IMR-90 (cell line): ENCODE measurements at regions not wholly inside any gene's neighbourhood (a gene's known extent, or its start where the extent isn't known, plus 50 kb on each side); places are given as distances from the start of the nearest gene placed in this dataset.

ENCODE experiments used
- ATAC-seq: fragments of 200-7000 bp; cut with Tn5 transposase; 2 replicates; pipeline ENCODE4 v1.9.1; 2020; ENCODE audit warnings: low read depth, mild to moderate bottlenecking, moderate library complexity
- BruUV-seq: library from RNA; stranded (reverse); fragments of 400-500 nt; replicated peaks from 2 replicates; lab custom pipeline; 2021; lab: Mats Ljungman, UMichigan
- CTCF ChIA-PET: fragments of 300-600 bp; formaldehyde crosslinking; extraction: SDS; loops from one replicate; lab custom pipeline; 2021; ENCODE audit warnings: antibody characterized with exemption; lab: Yijun Ruan, JAX
- POLR2A ChIA-PET: fragments of 300-600 bp; sonication (Branson Sonifier 250); formaldehyde crosslinking; loops from one replicate; lab custom pipeline; 2022; ENCODE audit warnings: antibody characterized with exemption; ENCODE audit not compliant: unreplicated experiment; lab: Charles Lee
- DNase-seq: peaks from one replicate; pipeline ENCODE4 v3.0.0; 2013
- H2AFZ ChIP-seq: replicated peaks from 2 replicates; pipeline ENCODE3; 2013; ENCODE audit warnings: low read length, mild to moderate bottlenecking; ENCODE audit not compliant: poor library complexity
- H2AK5ac ChIP-seq: 2 replicates; pipeline ENCODE4 v1.6.1; 2013; ENCODE audit warnings: low read depth, low read length, inconsistent platforms
- H2AK9ac ChIP-seq: replicated peaks from 2 replicates; pipeline ENCODE3; 2013; ENCODE audit warnings: mild to moderate bottlenecking, low read depth, low read length, moderate library complexity; ENCODE audit not compliant: poor library complexity
- H2BK120ac ChIP-seq: 2 replicates; pipeline ENCODE4 v1.6.1; 2013; ENCODE audit warnings: low read depth, low read length, inconsistent platforms
- H2BK15ac ChIP-seq: 3 replicates; pipeline ENCODE4 v1.6.1; 2013; ENCODE audit warnings: low read depth, low read length, inconsistent platforms
- H2BK20ac ChIP-seq: 2 replicates; pipeline ENCODE4 v1.6.1; 2013; ENCODE audit warnings: low read depth, mild to moderate bottlenecking, inconsistent platforms, low read length, moderate library complexity
- H2BK5ac ChIP-seq: 2 replicates; pipeline ENCODE4 v1.6.1; 2013; ENCODE audit warnings: mild to moderate bottlenecking, low read depth, low read length, inconsistent platforms; ENCODE audit not compliant: poor library complexity, severe bottlenecking
- H3K14ac ChIP-seq: replicated peaks from 2 replicates; pipeline ENCODE4 v1.6.1; 2013; ENCODE audit warnings: low read depth, low read length, inconsistent platforms
- H3K18ac ChIP-seq: 2 replicates; pipeline ENCODE4 v1.6.1; 2013; ENCODE audit warnings: low read depth, low read length, control low read depth
- H3K23ac ChIP-seq: 2 replicates; pipeline ENCODE4 v1.6.1; 2013; ENCODE audit warnings: low read depth, low read length, inconsistent platforms
- H3K27ac ChIP-seq: 2 replicates; pipeline ENCODE4 v1.5.1; 2013; ENCODE audit warnings: mild to moderate bottlenecking, control low read depth, low read length; ENCODE audit not compliant: insufficient read depth
- H3K27me3 ChIP-seq: 2 replicates; pipeline ENCODE4 v1.6.1; 2013; ENCODE audit warnings: low read length; ENCODE audit not compliant: control insufficient read depth, insufficient read depth
- H3K36me3 ChIP-seq: 2 replicates; pipeline ENCODE4 v1.6.1; 2013; ENCODE audit warnings: low read length, mixed read lengths; ENCODE audit not compliant: control insufficient read depth, insufficient read depth
- H3K4ac ChIP-seq: 2 replicates; pipeline ENCODE4 v1.6.1; 2013; ENCODE audit warnings: low read depth, low read length, inconsistent platforms
- H3K4me1 ChIP-seq: 2 replicates; pipeline ENCODE4 v1.6.1; 2013; ENCODE audit warnings: low read length, mixed read lengths; ENCODE audit not compliant: control insufficient read depth, insufficient read depth
- H3K4me2 ChIP-seq: 2 replicates; pipeline ENCODE4 v1.6.1; 2013; ENCODE audit warnings: low read depth, mild to moderate bottlenecking, control low read depth, low read length, moderate library complexity
- H3K4me3 ChIP-seq: 2 replicates; pipeline ENCODE4 v1.5.1; 2013; ENCODE audit warnings: low read depth, mild to moderate bottlenecking, control low read depth, low read length, moderate library complexity; ENCODE audit not compliant: insufficient read depth
- H3K56ac ChIP-seq: 2 replicates; pipeline ENCODE4 v1.6.1; 2013; ENCODE audit warnings: low read length, inconsistent platforms; ENCODE audit not compliant: insufficient read depth; ENCODE audit errors: extremely low read depth
- H3K79me1 ChIP-seq, 2 experiments: 2 replicates each; pipeline ENCODE4 v1.6.1; 2013; ENCODE audit warnings: low read length in 2 of 2, inconsistent platforms in 1 of 2, low read depth in 1 of 2
- H3K9ac ChIP-seq: 2 replicates; pipeline ENCODE4 v1.6.1; 2013; ENCODE audit warnings: low read depth, low read length, control low read depth
- H3K9me1 ChIP-seq: 2 replicates; pipeline ENCODE4 v1.6.1; 2013; ENCODE audit warnings: low read length, inconsistent platforms; ENCODE audit not compliant: insufficient read depth
- H3K9me3 ChIP-seq: 2 replicates; pipeline ENCODE4 v1.6.1; 2013; ENCODE audit warnings: low read length; ENCODE audit not compliant: control insufficient read depth, insufficient read depth
- H4K20me1 ChIP-seq: 2 replicates; pipeline ENCODE4 v1.6.1; 2013; ENCODE audit warnings: low read length, inconsistent platforms; ENCODE audit not compliant: insufficient read depth
- H4K5ac ChIP-seq: 2 replicates; pipeline ENCODE4 v1.6.1; 2013; ENCODE audit warnings: mild to moderate bottlenecking, low read depth, low read length, control low read depth
- H4K8ac ChIP-seq, 2 experiments: 2 replicates each; pipeline ENCODE4 v1.6.1; 2013; ENCODE audit warnings: low read depth in 2 of 2, low read length in 2 of 2, control low read depth in 1 of 2, inconsistent platforms in 1 of 2
- H4K91ac ChIP-seq: 2 replicates; pipeline ENCODE4 v1.6.1; 2013; ENCODE audit warnings: low read depth, low read length, inconsistent platforms; ENCODE audit not compliant: insufficient read depth
- BHLHE40 ChIP-seq: fragments of 150-350 bp; IDR thresholded peaks from 2 replicates; pipeline ENCODE4 v1.6.1; 2016; ENCODE audit warnings: mild to moderate bottlenecking, low read depth, low read length
- CEBPB ChIP-seq: IDR thresholded peaks from 2 replicates; pipeline ENCODE4 v1.6.1; 2012; ENCODE audit warnings: low read depth, low read length, improper control_type of control experiment
- CHD1 ChIP-seq: IDR thresholded peaks from 2 replicates; pipeline ENCODE4 v1.6.1; 2012; ENCODE audit warnings: low read depth, low read length, improper control_type of control experiment
- FOS ChIP-seq: fragments of 150-350 bp; IDR thresholded peaks from 2 replicates; pipeline ENCODE4 v1.6.1; 2016; ENCODE audit warnings: low read depth, low read length
- MXI1 ChIP-seq: IDR thresholded peaks from 2 replicates; pipeline ENCODE4 v1.6.1; 2012; ENCODE audit warnings: low read depth, mild to moderate bottlenecking, low read length, moderate library complexity, borderline replicate concordance
- RCOR1 ChIP-seq: IDR thresholded peaks from 2 replicates; pipeline ENCODE4 v1.6.1; 2012; ENCODE audit warnings: mild to moderate bottlenecking, low read length, improper control_type of control experiment; ENCODE audit not compliant: insufficient replicate concordance
- WGBS, 2 experiments: methylation state at CpG; one replicate each; pipeline versions ENCODE4 v1.1.5 to v1.1.7; 2013; ENCODE audit warnings: missing lambda C conversion rate in 2 of 2; ENCODE audit not compliant: insufficient read length in 1 of 2; ENCODE audit errors: extremely low coverage in 2 of 2; 5-methylcytosine and 5-hydroxymethylcytosine counted together
- dilution Hi-C: fragments of 300-500 bp; cut with HindIII; formaldehyde crosslinking; loops from one replicate; pipeline ENCODE4 v1.14.3; 2018; ENCODE audit warnings: low sequenced_read_pairs; ENCODE audit not compliant: unreplicated experiment
- in situ Hi-C: fragments of 300-500 bp; cut with MboI; formaldehyde crosslinking; loops from 3 replicates; pipeline ENCODE4 v1.14.3; 2019; ENCODE audit warnings: low sequenced_read_pairs, inconsistent platforms, mixed read lengths
- intact Hi-C: fragments of 100-400 bp; cut with micrococcal nuclease; formaldehyde crosslinking; loops from 2 replicates; pipeline ENCODE4 v1.10.0; 2022
- TF ChIP-seq, protein P1 (sequence below): fragments of 150-350 bp; IDR thresholded peaks from 2 replicates; pipeline ENCODE4 v1.6.1; 2016; ENCODE audit warnings: low read depth, mild to moderate bottlenecking, low read length, moderate library complexity, borderline replicate concordance

DNA sequence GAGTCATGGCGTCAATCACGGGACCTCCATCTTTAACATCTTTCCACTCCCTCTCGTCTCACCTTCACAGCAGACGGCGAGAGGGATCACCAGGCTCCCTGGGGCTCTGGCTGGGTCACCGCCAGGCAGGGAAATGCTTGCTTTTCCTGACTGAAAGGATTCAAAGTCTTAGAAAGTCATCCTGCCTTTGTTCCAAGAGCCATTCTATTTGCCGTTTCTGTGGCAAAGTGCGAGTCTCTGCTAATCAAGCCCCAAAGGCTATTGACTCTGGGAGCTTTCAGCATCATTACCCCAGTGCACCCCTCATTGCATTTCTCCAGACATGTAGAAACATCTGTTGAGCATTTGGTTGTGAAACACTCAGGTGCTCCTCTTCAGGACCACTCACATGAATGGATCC is 69.6 kb downstream of the GSC start:
- H3K27me3 ChIP-seq, result peaks cover 2% of the 10 kb centered on the region; the same call in 1 of the 2 replicates
- no peaks in the 10 kb centered on the region for H3K79me1 ChIP-seq
- no peak overlapping the region for H2AK5ac ChIP-seq
- no TSS peak for BruUV-seq
- intact Hi-C loops, result no loop called here
- no peak overlapping the region for H2BK15ac ChIP-seq
- no peak overlapping the region for H2AK9ac ChIP-seq
- no peak overlapping the region for H2BK20ac ChIP-seq
- H3K4me2 ChIP-seq, result no peak overlapping the region
- H2AFZ ChIP-seq, result no peak overlapping the region
- no peak overlapping the region for H3K14ac ChIP-seq
- H4K91ac ChIP-seq, result no peak overlapping the region
- no peak for ATAC-seq
- H3K4me1 ChIP-seq, result no peaks in the 10 kb centered on the region
- no peak overlapping the region for H4K8ac ChIP-seq
- H3K4ac ChIP-seq, result no peak overlapping the region
- no peak for DNase-seq
- dilution Hi-C loops, result no loop called here
- 44% methylated on average over 8 of the region's 8 CpGs; no CpG with 5 or more reads in 1 of the 2 experiments for WGBS, 2 experiments
- CTCF ChIA-PET, result no interaction called here
- H3K9ac ChIP-seq, result no peak overlapping the region
- H4K5ac ChIP-seq, result no peak overlapping the region
- H3K27ac ChIP-seq, result no peak overlapping the region
- H4K20me1 ChIP-seq, result no peaks in the 10 kb centered on the region
- no peak overlapping the region for H3K4me3 ChIP-seq
- no peaks in the 10 kb centered on the region for H3K9me3 ChIP-seq
- no peak overlapping the region for H3K18ac ChIP-seq
- H3K36me3 ChIP-seq, result no peaks in the 10 kb centered on the region
- no peak overlapping the region for H3K23ac ChIP-seq
- POLR2A ChIA-PET, result no interaction called here
- no peak overlapping the region for H2BK120ac ChIP-seq
- no peak overlapping the region for H3K56ac ChIP-seq
- in situ Hi-C loops, result no loop called here
- no peak overlapping the region for H2BK5ac ChIP-seq
- no peaks in the 10 kb centered on the region for H3K9me1 ChIP-seq
- no peak for TF ChIP-seq RCOR1
- TF ChIP-seq MXI1, result no peak
- TF ChIP-seq, protein P1, sequence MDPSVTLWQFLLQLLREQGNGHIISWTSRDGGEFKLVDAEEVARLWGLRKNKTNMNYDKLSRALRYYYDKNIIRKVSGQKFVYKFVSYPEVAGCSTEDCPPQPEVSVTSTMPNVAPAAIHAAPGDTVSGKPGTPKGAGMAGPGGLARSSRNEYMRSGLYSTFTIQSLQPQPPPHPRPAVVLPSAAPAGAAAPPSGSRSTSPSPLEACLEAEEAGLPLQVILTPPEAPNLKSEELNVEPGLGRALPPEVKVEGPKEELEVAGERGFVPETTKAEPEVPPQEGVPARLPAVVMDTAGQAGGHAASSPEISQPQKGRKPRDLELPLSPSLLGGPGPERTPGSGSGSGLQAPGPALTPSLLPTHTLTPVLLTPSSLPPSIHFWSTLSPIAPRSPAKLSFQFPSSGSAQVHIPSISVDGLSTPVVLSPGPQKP, result no peak
- no peak for TF ChIP-seq BHLHE40
- TF ChIP-seq CEBPB, result no peak
- no peak for TF ChIP-seq CHD1
- TF ChIP-seq FOS, result no peak
